Progenitor cell of endocrine pancreas (in vitro differentiated cells): ENCODE measurements at regions not wholly inside any gene's neighbourhood (a gene's known extent, or its start where the extent isn't known, plus 50 kb on each side); places are given as distances from the start of the nearest gene placed in this dataset.

Experiments used
- DNase-seq: peaks from one replicate; pipeline ENCODE4 v3.0.0; 2021; ENCODE audit warnings: low spot score; ENCODE audit not compliant: unreplicated experiment
- H3K27ac Mint-ChIP-seq: 2 replicates; pipeline ENCODE4 v1.8.0; 2021; ENCODE audit warnings: mild to moderate bottlenecking, moderate library complexity, mixed read lengths
- H3K27me3 Mint-ChIP-seq: 2 replicates; pipeline ENCODE4 v1.8.0; 2021; ENCODE audit warnings: mixed read lengths
- H3K36me3 Mint-ChIP-seq: 2 replicates; pipeline ENCODE4 v1.8.0; 2022; ENCODE audit warnings: mixed read lengths; ENCODE audit not compliant: insufficient read depth
- H3K4me1 Mint-ChIP-seq: 2 replicates; pipeline ENCODE4 v1.8.0; 2021; ENCODE audit warnings: low read depth, mixed read lengths
- H3K4me3 Mint-ChIP-seq: 2 replicates; pipeline ENCODE4 v1.8.0; 2021; ENCODE audit warnings: low read depth, mild to moderate bottlenecking, moderate library complexity, mixed read lengths
- H3K9me3 Mint-ChIP-seq: 2 replicates; pipeline ENCODE4 v1.8.0; 2021; ENCODE audit warnings: low read depth, mixed read lengths
- CTCF ChIP-seq: fragments of 200-600 bp; sonication (generic); IDR thresholded peaks from one replicate; pipeline ENCODE4 v1.5.0; 2021; ENCODE audit warnings: antibody characterized with exemption, mild to moderate bottlenecking; ENCODE audit not compliant: unreplicated experiment

GRCh38 chr5:4730279-4730678 lies 409.9 kb upstream of the ADAMTS16 start:
- TF ChIP-seq CTCF, result no peak
- Mint-ChIP-seq H3K27me3 (peaks cover 20% of the 10 kb centered on the region), H3K9me3 (no peaks in the 10 kb centered on the region), H3K36me3 (no peaks in the 10 kb centered on the region), H3K27ac (no peak overlapping the region), H3K4me1 (no peaks in the 10 kb centered on the region), H3K4me3 (no peak overlapping the region)
- no peak for DNase-seq

- no peak overlapping the region for H3K4me3 Mint-ChIP-seq
- no peaks in the 10 kb centered on the region for H3K36me3 Mint-ChIP-seq
- no peaks in the 10 kb centered on the region for H3K9me3 Mint-ChIP-seq
- no peaks in the 10 kb centered on the region for H3K4me1 Mint-ChIP-seq
- H3K27me3 Mint-ChIP-seq, result peaks cover 32% of the 10 kb centered on the region
- no peak for TF ChIP-seq CTCF
- no peak overlapping the region for H3K27ac Mint-ChIP-seq
- no peak for DNase-seq
Measured at GRCh38 chr5:4734348-4734747, 405.8 kb upstream of the ADAMTS16 start.

GRCh38 chr5:4735261-4735660 lies 404.9 kb upstream of the ADAMTS16 start:
- Mint-ChIP-seq H3K27me3 (peaks cover 32% of the 10 kb centered on the region), H3K27ac (no peak overlapping the region), H3K4me1 (no peaks in the 10 kb centered on the region), H3K36me3 (no peaks in the 10 kb centered on the region), H3K9me3 (no peaks in the 10 kb centered on the region), H3K4me3 (no peak overlapping the region)
- no peak for TF ChIP-seq CTCF
- DNase-seq, result no peak

- no peak for DNase-seq
- no peaks in the 10 kb centered on the region for H3K4me1 Mint-ChIP-seq
- TF ChIP-seq CTCF, result no peak
- H3K4me3 Mint-ChIP-seq, result no peak overlapping the region
- H3K36me3 Mint-ChIP-seq, result no peaks in the 10 kb centered on the region
- no peaks in the 10 kb centered on the region for H3K9me3 Mint-ChIP-seq
- H3K27me3 Mint-ChIP-seq, result peaks cover 25% of the 10 kb centered on the region
- no peak overlapping the region for H3K27ac Mint-ChIP-seq
Measured at GRCh38 chr5:4737868-4738267, 402.3 kb upstream of the ADAMTS16 start.

- no peak overlapping the region for H3K4me3 Mint-ChIP-seq
- H3K9me3 Mint-ChIP-seq, result peaks cover 3% of the 10 kb centered on the region
- no peak for TF ChIP-seq CTCF
- no peak for DNase-seq
- no peaks in the 10 kb centered on the region for H3K4me1 Mint-ChIP-seq
- H3K36me3 Mint-ChIP-seq, result no peaks in the 10 kb centered on the region
- no peak overlapping the region for H3K27ac Mint-ChIP-seq
- H3K27me3 Mint-ChIP-seq, result peaks cover 25% of the 10 kb centered on the region
Measured at GRCh38 chr5:4738298-4738697, 401.8 kb upstream of the ADAMTS16 start.
